Chondrocyte (in vitro differentiated cells): ENCODE measurements at regions not wholly inside any gene's neighbourhood (a gene's known extent, or its start where the extent isn't known, plus 50 kb on each side); places are given as distances from the start of the nearest gene placed in this dataset.

Experiments
- DNase-seq: peaks from one replicate; pipeline ENCODE4 v3.0.0; 2021; ENCODE audit warnings: mixed read lengths, low spot score
- H3K27ac Mint-ChIP-seq: one replicate; pipeline ENCODE4 v1.8.0; 2021; ENCODE audit warnings: mild to moderate bottlenecking, moderate library complexity, mixed read lengths; ENCODE audit not compliant: unreplicated experiment
- H3K27me3 Mint-ChIP-seq: 2 replicates; pipeline ENCODE4 v1.8.0; 2021; ENCODE audit warnings: low read depth, mixed read lengths
- H3K36me3 Mint-ChIP-seq: 2 replicates; pipeline ENCODE4 v1.8.0; 2021; ENCODE audit warnings: low read depth, mixed read lengths
- H3K4me1 Mint-ChIP-seq: 2 replicates; pipeline ENCODE4 v1.8.0; 2021; ENCODE audit warnings: low read depth, mild to moderate bottlenecking, mixed read lengths
- H3K4me3 Mint-ChIP-seq: one replicate; pipeline ENCODE4 v1.8.0; 2021; ENCODE audit warnings: mild to moderate bottlenecking, moderate library complexity, mixed read lengths; ENCODE audit not compliant: unreplicated experiment
- H3K9me3 Mint-ChIP-seq: 2 replicates; pipeline ENCODE4 v1.8.0; 2021; ENCODE audit warnings: low read depth, mixed read lengths
- CTCF ChIP-seq: fragments of 200-600 bp; sonication (generic); IDR thresholded peaks from 2 replicates; pipeline ENCODE4 v1.5.0; 2021; ENCODE audit warnings: antibody characterized with exemption, mild to moderate bottlenecking, moderate library complexity

- no peaks in the 10 kb centered on the region for H3K36me3 Mint-ChIP-seq
- H3K27ac Mint-ChIP-seq, result no peak overlapping the region
- no peak for TF ChIP-seq CTCF
- H3K4me1 Mint-ChIP-seq, result no peaks in the 10 kb centered on the region
- no peak overlapping the region for H3K4me3 Mint-ChIP-seq
- H3K9me3 Mint-ChIP-seq, result peaks cover 6% of the 10 kb centered on the region
- DNase-seq, result no peak
- no peaks in the 10 kb centered on the region for H3K27me3 Mint-ChIP-seq
These were observed 755.6 kb downstream of the MED13L start for GRCh38 chr12:115521771-115522409.

GRCh38 chr12:115519887-115520286 lies 757.6 kb downstream of the MED13L start:
- H3K27ac Mint-ChIP-seq, result no peak overlapping the region
- H3K4me1 Mint-ChIP-seq, result no peaks in the 10 kb centered on the region
- H3K36me3 Mint-ChIP-seq, result no peaks in the 10 kb centered on the region
- H3K9me3 Mint-ChIP-seq, result peaks cover 6% of the 10 kb centered on the region
- no peak overlapping the region for H3K4me3 Mint-ChIP-seq
- no peak for DNase-seq
- TF ChIP-seq CTCF, result no peak
- no peaks in the 10 kb centered on the region for H3K27me3 Mint-ChIP-seq

GRCh38 chr12:115519359-115519758 lies 758.1 kb downstream of the MED13L start:
- Mint-ChIP-seq H3K27me3 (no peaks in the 10 kb centered on the region), H3K9me3 (peaks cover 10% of the 10 kb centered on the region), H3K4me1 (no peaks in the 10 kb centered on the region), H3K36me3 (no peaks in the 10 kb centered on the region), H3K4me3 (no peak overlapping the region), H3K27ac (no peak overlapping the region)
- TF ChIP-seq CTCF, result no peak
- no peak for DNase-seq

- Mint-ChIP-seq H3K4me3 (no peak overlapping the region), H3K36me3 (no peaks in the 10 kb centered on the region), H3K4me1 (no peaks in the 10 kb centered on the region), H3K27ac (no peak overlapping the region), H3K9me3 (peaks cover 22% of the 10 kb centered on the region), H3K27me3 (no peaks in the 10 kb centered on the region)
- TF ChIP-seq CTCF, result no peak
- no peak for DNase-seq
These were observed 759.6 kb downstream of the MED13L start for GRCh38 chr12:115517913-115518312.

GRCh38 chr12:115511986-115512711 lies 765.3 kb downstream of the MED13L start:
- H3K9me3 Mint-ChIP-seq, result peaks cover 19% of the 10 kb centered on the region
- no peaks in the 10 kb centered on the region for H3K4me1 Mint-ChIP-seq
- no peak for DNase-seq
- no peak for TF ChIP-seq CTCF
- no peaks in the 10 kb centered on the region for H3K36me3 Mint-ChIP-seq
- peaks cover 10% of the 10 kb centered on the region for H3K27me3 Mint-ChIP-seq
- H3K4me3 Mint-ChIP-seq, result no peak overlapping the region
- no peak overlapping the region for H3K27ac Mint-ChIP-seq
